SKM-1 treated with dmso at 0.1 percent for 144 hours (cell line): ENCODE measurements at regions not wholly inside any gene's neighbourhood (a gene's known extent, or its start where the extent isn't known, plus 50 kb on each side); places are given as distances from the start of the nearest gene placed in this dataset.

Source experiments
- DNase-seq: peaks from one replicate; lab custom pipeline; 2025; ENCODE audit not compliant: unreplicated experiment; lab: John Stamatoyannopoulos, UW

GRCh38 chr12:125412506-125412905 lies 347.3 kb downstream of the AACS start:
- no peak for DNase-seq

- DNase-seq = no peak
These were observed 352.2 kb downstream of the AACS start for GRCh38 chr12:125417446-125417845.

DNA sequence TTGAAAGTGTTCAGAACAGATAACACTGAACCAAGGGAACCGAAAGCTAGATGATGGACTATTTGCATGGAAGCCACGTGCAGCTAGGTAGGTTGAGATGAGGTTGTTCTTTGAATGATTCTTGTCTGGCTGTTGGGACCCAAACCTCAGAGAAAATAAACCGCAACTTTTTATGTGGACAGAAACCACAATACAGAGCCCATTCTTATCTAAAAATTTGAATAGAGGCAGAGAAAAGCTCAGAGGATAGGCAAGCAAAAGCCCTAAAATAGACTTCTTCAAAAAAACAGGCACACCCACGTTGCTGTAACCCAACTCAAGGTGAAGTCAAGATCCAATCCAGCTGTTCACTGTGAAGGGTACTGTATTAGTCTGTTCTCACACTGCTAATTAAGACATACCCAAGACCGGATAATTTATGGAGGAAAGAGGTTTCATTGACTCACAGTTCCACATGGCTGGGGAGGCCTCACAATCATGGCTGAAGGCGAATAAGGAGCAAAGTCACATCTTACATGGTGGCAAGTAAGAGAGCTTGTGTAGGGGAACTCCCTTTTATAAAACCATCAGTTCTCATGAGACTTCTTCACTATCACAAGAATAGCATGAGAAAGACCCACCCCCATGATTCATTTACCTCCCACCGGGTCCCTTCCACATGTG lies 353.8 kb downstream of the AACS start:
- DNase-seq = no peak

DNA sequence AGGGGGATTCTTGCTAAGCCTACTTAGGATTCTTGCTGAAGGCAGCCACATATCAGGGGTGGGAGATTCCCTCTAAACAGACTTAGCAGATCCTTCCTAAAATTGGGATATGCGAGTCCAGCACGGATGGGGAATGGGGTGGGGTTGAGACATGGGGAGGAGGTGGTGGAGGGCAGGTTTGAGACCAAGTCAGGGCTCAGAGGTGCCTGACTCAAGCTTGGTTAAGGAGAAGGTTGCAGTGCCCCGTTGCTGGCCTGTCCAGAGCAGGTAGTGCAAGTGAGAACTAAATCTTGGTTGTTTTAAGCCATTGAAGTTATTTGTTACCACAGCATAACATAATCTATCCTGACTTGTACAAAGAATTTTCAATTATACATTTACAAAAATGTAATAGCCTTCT lies 359.7 kb downstream of the AACS start:
- no peak for DNase-seq

- no peak for DNase-seq
These were observed 366.3 kb downstream of the AACS start for GRCh38 chr12:125431516-125431915.

- DNase-seq = no peak
These were observed 368.9 kb downstream of the AACS start for GRCh38 chr12:125434131-125434530.

- DNase-seq = no peak
These were observed 369.8 kb downstream of the AACS start for GRCh38 chr12:125434936-125435443.

GRCh38 chr12:125435871-125436270 lies 370.6 kb downstream of the AACS start:
- no peak for DNase-seq

GRCh38 chr12:125436686-125437085 lies 371.5 kb downstream of the AACS start:
- no peak for DNase-seq

GRCh38 chr12:125440399-125440798 lies 375.2 kb downstream of the AACS start:
- DNase-seq = no peak

DNA sequence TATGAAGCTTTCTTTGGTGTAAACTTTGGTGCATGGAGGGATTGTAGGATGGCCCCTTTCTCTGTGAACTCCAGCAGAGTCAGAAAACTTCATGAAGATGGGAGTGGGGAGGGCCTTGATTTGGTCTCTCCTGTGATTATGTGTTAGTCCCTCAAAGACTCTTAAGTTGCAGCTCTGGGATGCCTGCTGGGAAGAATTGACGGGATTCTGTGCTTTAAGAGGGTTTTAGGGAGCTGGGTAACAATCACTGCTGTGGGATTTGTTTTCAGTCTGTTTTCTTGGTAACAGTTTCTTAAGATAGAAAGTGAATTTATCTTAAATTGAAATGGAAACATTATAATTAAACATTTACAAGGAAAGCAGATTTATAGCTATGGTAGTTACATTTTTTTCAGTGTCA lies 378.1 kb downstream of the AACS start:
- DNase-seq = no peak

DNA sequence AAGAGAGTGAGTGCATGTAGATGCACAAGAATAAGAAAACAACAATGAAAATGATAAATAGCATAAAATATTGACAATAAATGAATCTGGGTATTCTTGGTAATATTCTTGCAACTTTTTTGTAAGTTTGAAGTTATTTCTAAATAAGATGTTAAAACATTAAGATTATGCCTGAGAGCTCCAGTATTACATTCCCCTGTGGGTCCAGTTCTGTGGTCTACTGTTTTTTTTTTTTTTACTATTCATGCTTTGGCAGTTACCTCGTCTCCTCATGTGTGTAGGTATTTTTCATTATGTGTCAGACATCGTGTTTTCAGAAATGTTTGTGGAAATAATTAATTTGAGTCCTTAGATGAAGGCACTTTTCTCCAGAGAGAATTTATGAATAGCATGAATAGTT lies 386.2 kb downstream of the AACS start:
- DNase-seq = no peak

GRCh38 chr12:125453751-125454150 lies 388.5 kb downstream of the AACS start:
- DNase-seq = no peak

- no peak for DNase-seq
These were observed 389.1 kb downstream of the AACS start for GRCh38 chr12:125454291-125454690.

DNA sequence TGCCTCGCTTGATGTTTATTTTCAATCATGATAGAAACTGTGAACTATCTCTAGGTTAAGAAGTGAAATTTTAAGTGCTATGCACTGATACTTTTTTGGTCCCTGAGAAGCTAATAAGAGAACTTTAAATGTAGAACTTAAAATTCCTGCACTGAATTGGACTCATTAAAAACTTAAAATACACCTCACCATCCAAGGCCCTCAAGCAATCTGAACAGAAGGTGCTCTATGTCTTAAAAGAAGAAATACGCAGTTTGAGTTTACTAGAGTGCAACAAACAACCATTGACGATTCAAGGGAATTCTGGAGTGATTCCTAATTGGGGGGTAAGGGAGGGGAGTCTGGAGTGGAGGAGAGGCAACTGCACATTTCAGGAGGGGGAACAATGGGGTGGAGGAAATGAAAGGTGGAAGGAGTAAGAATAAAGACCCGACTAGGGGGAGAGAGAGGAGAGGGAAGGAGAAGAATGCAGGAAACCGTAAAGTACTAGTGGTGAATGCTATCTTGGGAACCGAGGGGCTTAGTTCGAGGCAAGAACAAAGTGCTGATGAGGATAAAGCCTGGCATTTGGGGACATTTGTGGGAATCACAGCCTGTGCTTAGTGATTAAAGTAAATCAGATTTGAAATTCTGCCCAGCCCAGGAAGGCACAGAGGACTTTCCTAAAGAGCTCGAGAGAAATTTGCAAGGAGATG lies 389.7 kb downstream of the AACS start:
- DNase-seq = no peak

DNA sequence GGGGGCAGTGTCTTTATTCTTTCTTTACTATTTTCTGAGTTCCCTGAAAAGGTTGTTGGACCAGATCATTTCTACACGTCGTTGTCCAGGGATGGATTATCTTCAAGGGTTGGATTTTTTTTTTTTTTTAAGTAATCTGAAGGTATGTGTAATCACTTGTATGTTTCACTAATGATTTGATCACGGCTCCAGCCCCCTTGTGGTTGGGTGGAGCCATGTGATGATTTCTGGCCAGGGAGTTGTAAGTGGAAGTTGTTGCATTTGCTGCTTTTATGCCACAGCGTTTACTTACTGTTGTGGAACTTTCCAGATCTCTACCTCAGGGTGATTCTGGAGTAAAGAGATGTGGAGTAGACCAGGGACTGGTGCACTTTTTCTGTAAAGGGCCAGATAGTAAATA lies 390.3 kb downstream of the AACS start:
- no peak for DNase-seq

DNA sequence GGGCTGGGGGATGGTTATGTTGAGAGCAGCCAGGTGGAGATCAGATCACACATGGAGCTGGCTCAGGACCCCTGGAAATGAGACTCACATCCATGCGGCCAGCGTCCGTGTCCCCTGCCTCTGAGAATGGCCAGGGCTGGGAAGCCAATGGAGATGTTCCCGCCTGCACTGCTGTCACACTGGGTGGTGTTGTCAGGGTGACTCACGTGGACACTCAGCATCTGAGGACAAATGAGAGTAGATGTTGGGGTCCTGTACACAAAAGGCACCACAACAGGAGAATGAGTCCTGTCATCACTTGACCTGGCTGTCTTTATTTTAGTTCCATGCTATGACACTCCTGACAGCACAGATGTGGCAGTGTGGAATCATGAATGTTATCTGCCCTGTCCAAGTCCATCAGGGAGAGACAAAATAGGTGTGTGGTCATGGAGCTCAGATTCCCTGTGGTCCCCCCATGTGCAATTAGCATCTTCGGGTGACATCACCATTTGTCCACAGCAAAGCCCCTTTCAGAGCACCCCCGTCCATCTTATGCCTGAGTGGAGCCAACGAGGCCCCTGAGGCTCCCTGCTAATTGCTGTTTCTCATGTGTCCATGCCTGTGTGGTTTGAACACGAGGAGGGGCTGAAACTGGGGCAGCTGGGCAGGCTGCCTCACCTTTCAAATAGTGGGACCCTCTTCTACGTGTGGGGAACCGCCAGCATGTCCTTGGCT lies 393.5 kb downstream of the AACS start:
- DNase-seq = no peak

GRCh38 chr12:125461831-125462230 lies 396.6 kb downstream of the AACS start:
- no peak for DNase-seq

DNA sequence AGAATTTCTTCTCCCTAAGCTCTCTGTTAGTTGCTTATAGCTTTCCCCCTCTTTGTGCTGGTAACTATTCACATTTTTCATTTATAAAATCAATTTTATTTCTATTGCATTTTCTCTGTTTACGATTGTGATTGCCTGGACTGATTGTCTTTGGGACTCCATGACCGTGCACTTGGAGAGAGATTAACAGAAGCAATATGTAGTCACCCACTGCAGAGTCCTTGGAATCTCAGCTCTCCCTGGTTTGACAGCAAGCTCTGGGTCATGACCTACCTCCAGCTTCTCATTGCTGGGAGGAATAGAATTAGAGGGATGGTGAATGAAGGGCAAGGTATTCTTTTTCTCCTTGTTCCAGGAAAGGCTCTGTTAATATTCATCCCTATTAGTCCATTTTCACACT lies 398.2 kb downstream of the AACS start:
- no peak for DNase-seq

DNA sequence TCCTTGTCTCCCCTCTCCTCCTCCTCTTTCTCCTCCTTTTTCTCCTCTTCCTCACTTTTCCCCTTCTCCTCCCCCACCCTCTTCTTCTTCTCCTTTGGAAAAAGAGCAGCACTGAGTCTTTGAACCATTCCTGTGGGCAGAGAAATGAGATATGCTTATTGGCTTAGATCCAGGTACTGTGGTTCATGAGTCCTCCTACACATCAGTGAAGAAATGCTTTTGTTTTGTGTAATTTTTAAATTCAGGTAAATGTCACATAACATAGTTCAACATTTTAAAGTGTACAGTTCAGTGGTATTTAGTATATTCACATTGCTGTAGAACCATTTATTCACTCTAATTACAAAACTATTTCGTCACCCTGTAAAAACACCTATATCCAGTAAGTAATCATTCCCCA lies 402.1 kb downstream of the AACS start:
- no peak for DNase-seq

GRCh38 chr12:125469683-125470082 lies 404.4 kb downstream of the AACS start:
- DNase-seq = no peak
